ENCODE measurements at regions not wholly inside any gene's neighbourhood (a gene's known extent, or its start where the extent isn't known, plus 50 kb on each side); places are given as distances from the start of the nearest gene placed in this dataset.
"Not testable (repeated sequence)": the region's sequence is repeated elsewhere in the genome, so short reads cannot be mapped to it uniquely, and the experiment has no call there.

- TF ChIP-seq, protein P1, sequence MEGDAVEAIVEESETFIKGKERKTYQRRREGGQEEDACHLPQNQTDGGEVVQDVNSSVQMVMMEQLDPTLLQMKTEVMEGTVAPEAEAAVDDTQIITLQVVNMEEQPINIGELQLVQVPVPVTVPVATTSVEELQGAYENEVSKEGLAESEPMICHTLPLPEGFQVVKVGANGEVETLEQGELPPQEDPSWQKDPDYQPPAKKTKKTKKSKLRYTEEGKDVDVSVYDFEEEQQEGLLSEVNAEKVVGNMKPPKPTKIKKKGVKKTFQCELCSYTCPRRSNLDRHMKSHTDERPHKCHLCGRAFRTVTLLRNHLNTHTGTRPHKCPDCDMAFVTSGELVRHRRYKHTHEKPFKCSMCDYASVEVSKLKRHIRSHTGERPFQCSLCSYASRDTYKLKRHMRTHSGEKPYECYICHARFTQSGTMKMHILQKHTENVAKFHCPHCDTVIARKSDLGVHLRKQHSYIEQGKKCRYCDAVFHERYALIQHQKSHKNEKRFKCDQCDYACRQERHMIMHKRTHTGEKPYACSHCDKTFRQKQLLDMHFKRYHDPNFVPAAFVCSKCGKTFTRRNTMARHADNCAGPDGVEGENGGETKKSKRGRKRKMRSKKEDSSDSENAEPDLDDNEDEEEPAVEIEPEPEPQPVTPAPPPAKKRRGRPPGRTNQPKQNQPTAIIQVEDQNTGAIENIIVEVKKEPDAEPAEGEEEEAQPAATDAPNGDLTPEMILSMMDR (IDR thresholded peaks at IDR 0.05) = no peak
- 15 to 30% (median 27%) methylated on average over 1 of the region's 1 CpG for WGBS, 3 donors
- intact Hi-C loops (cut with DNase I) = no loop called here
Observed at GRCh38 chr11:116049383-116049782, 545.2 kb upstream of the CADM1 start.

DNA sequence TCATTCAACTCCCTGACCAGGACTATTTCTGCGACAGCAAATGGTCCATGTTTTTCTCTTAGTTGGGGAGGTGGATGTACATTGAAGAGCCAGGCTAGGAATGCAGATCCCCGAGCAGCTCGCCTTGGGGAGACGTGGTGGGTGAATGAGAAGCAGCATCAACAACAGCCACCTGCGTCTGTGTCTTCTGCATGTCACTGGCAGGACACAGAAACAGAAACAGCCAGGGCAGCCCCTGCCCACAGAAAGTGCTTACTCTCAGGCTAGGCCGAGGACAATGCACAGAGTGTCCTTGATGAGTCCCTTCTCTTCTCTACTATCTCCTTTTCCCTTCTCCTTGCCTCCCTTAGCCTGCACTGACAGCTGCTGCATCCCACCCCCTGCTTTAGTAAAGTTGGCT, 541.9 kb upstream of the CADM1 start:
- Histone ChIP-seq H3K4me1 (no peaks in the 10 kb centered on the region), H3K27ac (no peak overlapping the region), H3K27me3 (ENCODE audit: insufficient read depth in 3 of 3, low read length in 2 of 3) (peaks cover 1 to 5% (median 4%) of the 10 kb centered on the region in 3 donors), H3K4me3 (no peak overlapping the region), H3K9me3 (no peaks in the 10 kb centered on the region), H3K36me3 (ENCODE audit: insufficient read depth in 1 of 2, low read depth in 1 of 2) (no peaks in the 10 kb centered on the region)
- DNase-seq (no peak), ATAC-seq (no peak)
- TF ChIP-seq, protein P1 (IDR thresholded peaks at IDR 0.05) = no peak
- intact Hi-C loops (cut with DNase I) = no loop called here
- WGBS, 3 donors = 87 to 95% (median 92%) methylated on average over 6 of the region's 6 CpGs

More at GRCh38 chr11:116049383-116049782, 545.2 kb upstream of the CADM1 start:
- Histone ChIP-seq H3K9me3 (no peaks in the 10 kb centered on the region), H3K4me1 (no peaks in the 10 kb centered on the region), H3K27ac (no peak overlapping the region), H3K36me3 (ENCODE audit: insufficient read depth in 1 of 2, low read depth in 1 of 2) (no peaks in the 10 kb centered on the region), H3K27me3 (ENCODE audit: insufficient read depth in 3 of 3, low read length in 2 of 3) (peaks cover 4 to 8% (median 6%) of the 10 kb centered on the region in 3 donors), H3K4me3 (no peak overlapping the region)
- ATAC-seq (no peak), DNase-seq (no peak)

DNA sequence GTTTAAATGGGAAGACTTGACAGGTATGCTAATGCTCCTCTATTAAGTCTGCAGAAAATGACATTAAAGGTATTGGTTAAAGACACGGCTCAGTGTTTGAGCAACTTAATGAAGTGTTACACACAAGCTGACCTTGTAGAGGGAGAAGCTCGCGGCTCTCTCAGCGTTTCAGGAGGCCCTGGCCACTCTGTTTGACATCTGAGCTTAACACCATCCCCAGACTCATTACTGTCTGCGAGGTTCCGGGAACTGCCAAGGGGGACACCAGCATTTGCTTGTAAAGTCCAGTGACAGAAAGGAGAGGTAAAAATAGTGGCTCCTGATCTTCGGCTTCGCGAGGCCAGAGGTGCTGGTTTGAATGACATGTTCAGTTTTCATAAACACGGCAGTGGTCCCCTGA, 540.7 kb upstream of the CADM1 start:
- intact Hi-C loops (cut with DNase I) = no loop called here

GRCh38 chr11:116044520-116044919, 540.3 kb upstream of the CADM1 start:
- ATAC-seq (no peak), DNase-seq (no peak)
- intact Hi-C loops (cut with DNase I) = no loop called here
- 51 to 54% (median 51%) methylated on average over 4 of the region's 4 CpGs for WGBS, 3 donors
- peaks cover 1 to 5% (median 4%) of the 10 kb centered on the region in 3 donors for H3K27me3 ChIP-seq (ENCODE audit: insufficient read depth in 3 of 3, low read length in 2 of 3)
- H3K4me1 ChIP-seq = no peaks in the 10 kb centered on the region
- no peak overlapping the region for H3K4me3 ChIP-seq
- H3K36me3 ChIP-seq (ENCODE audit: insufficient read depth in 1 of 2, low read depth in 1 of 2) = no peaks in the 10 kb centered on the region
- TF ChIP-seq, protein P1 (IDR thresholded peaks at IDR 0.05) = no peak
- H3K27ac ChIP-seq = no peak overlapping the region
- H3K9me3 ChIP-seq = no peaks in the 10 kb centered on the region

More for the DNA sequence above, 540.7 kb upstream of the CADM1 start:
- Histone ChIP-seq H3K27ac (no peak overlapping the region), H3K4me3 (no peak overlapping the region), H3K36me3 (ENCODE audit: insufficient read depth in 1 of 2, low read depth in 1 of 2) (no peaks in the 10 kb centered on the region), H3K27me3 (ENCODE audit: insufficient read depth in 3 of 3, low read length in 2 of 3) (peaks cover 1 to 5% (median 4%) of the 10 kb centered on the region in 3 donors), H3K4me1 (no peaks in the 10 kb centered on the region), H3K9me3 (no peaks in the 10 kb centered on the region)
- DNase-seq (no peak), ATAC-seq (no peak)
- 44 to 51% (median 46%) methylated on average over 10 of the region's 10 CpGs for WGBS, 3 donors
- TF ChIP-seq, protein P1 (IDR thresholded peaks at IDR 0.05) = no peak

DNA sequence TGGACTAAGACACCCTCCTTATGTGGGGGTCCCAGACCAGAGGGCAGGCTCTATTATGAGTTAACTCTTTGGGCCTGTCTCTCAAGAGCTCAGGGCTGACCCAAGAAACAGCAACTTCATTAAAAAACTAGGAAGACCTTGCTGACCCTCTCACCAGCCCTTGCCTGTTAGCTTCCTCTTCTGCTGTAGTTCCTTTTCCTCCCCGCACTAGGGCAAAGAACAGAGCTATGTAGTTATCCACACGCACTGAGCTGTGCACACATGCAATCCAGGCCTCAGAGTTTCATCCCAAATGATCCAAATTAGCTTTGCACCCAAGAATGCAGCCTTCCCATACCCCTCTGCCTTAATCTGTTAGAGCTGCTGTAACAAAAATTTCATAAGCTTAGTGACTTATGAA, 539.6 kb upstream of the CADM1 start:
- intact Hi-C loops (cut with DNase I) = no loop called here
- WGBS, 3 donors = 69 to 84% (median 71%) methylated on average over 2 of the region's 2 CpGs
- H3K36me3 ChIP-seq (ENCODE audit: insufficient read depth in 1 of 2, low read depth in 1 of 2) = no peaks in the 10 kb centered on the region
- peaks cover 1 to 5% (median 4%) of the 10 kb centered on the region in 3 donors for H3K27me3 ChIP-seq (ENCODE audit: insufficient read depth in 3 of 3, low read length in 2 of 3)
- no peak overlapping the region for H3K27ac ChIP-seq
- no peaks in the 10 kb centered on the region for H3K4me1 ChIP-seq
- H3K4me3 ChIP-seq = no peak overlapping the region
- ATAC-seq (no peak), DNase-seq (no peak)
- H3K9me3 ChIP-seq = no peaks in the 10 kb centered on the region
- TF ChIP-seq, protein P1 (IDR thresholded peaks at IDR 0.05) = no peak

DNA sequence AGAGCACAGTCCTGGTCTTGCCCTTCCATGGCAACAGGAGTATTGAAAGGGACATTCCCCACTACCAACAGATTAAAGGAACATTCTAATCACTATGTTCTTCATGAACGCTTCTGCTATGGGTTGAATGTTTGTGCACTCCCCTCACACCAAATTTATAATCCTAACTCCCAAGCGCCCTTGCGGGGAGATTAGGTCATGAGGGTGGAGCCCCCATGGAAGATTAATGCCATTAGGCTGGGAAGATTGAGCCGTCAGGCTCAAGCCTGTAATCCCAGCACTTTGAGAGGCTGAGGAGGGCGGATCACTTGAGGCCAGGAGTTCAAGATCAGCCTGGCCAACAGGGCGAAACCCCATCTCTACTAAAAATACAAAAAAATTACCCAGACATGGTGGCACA, 538.8 kb upstream of the CADM1 start:
- ATAC-seq; DNase-seq; H3K27me3 ChIP-seq (ENCODE audit: insufficient read depth in 3 of 3, low read length in 2 of 3); H3K9me3 ChIP-seq; H3K36me3 ChIP-seq (ENCODE audit: insufficient read depth in 1 of 2, low read depth in 1 of 2); H3K4me1 ChIP-seq; H3K4me3 ChIP-seq; H3K27ac ChIP-seq; intact Hi-C loops (cut with DNase I): not testable (repeated sequence)
- 85 to 87% (median 85%) methylated on average over 6 of the region's 6 CpGs for WGBS, 3 donors
